HG02623 (cell line): ENCODE measurements at regions not wholly inside any gene's neighbourhood (a gene's known extent, or its start where the extent isn't known, plus 50 kb on each side); places are given as distances from the start of the nearest gene placed in this dataset.

Experiments
- ATAC-seq: cut with Tn5 transposase; IDR thresholded peaks from one replicate; pipeline ENCODE4 v1.9.1; 2021; ENCODE audit warnings: moderate library complexity; ENCODE audit not compliant: unreplicated experiment

DNA sequence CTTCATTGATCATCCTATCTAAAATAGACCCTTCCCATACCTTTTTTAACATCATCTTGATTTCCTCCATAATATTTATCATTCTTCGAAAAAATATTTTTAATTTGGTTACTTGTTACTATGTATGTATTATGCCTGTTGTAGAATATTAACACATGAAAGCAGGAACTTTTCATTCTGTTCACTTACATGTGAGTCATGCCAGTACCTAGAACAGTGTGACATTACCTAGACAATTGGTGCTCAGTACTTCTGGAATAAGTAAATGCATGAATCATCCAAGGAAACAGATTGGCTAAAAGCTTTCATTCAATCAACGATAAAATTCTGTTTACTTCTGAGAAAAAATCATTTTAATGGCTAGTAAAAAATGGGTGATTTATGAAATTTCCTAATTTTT lies 76.4 kb downstream of the CXXC4 start:
- ATAC-seq: no peak

DNA sequence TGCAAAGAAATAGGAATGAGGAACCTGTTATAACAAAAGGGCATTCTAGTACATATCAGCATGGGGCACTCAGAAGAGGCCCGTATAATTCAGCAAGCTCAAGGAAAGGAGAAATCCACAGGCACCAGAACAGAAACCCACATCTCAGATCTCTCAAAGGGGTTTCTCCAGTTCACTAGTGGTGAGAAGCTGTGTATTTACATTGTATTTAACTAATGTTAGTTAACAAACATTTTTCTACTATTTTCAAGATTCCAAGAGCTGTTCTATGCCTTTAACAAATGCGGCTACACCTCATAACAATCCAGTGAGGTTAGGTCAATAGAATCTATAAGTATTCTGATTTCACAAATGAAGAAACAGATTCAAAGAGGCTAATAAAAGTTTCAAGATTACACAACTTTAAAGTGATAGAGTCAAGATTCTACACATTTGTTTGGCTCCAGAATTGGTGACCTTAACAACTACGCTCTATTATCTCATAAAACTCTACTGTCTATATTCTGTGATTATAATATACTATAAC lies 77.3 kb downstream of the CXXC4 start:
- no peak for ATAC-seq

DNA sequence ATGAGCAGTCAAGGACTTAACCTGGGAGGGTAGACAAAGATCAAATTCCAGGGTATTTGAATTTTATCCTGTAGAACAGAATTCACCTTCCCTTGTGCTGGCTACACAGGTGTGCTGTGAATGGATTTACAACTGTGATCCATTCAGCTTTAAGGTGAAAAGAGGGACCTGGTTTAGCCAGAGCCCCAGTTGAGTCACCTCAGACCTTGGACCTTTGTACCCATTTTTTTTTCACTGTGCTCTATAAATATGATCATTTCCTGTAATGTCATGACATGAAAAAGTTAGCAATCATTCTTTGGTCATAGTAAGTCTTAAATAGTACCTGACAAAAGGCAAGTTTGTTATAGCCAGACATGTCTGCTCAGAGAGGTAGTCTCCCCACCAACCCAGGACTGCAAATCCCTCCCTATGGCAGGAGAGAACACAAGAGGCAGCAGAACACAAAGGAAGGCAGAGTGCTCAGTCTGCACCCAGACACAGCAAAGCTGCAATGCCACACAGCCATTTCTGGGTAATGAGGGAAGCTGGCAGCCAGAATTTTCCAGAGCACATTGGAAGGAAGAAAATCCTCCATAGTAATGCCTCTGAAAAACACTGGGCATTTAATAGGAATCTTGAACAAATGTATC lies 77.9 kb downstream of the CXXC4 start:
- ATAC-seq: no peak

DNA sequence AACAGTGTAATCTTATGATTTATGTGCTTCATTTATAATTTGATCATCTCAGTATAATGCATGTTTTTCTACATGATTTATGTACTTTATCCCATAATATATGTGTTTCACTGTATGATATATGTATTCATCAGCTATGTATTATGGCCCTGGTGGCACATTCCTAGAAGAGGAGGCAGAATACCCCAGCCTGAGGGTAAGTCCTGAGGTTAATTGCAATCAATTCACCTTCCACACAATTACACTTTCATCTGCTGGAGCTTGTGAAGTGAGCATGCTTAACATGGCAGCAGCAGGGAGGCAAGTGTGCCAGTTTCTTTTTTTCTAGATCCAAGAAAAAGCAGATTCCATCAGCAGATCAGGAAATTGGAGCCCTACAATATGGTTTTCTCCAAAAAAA lies 81.2 kb downstream of the CXXC4 start:
- no peak for ATAC-seq

- no peak for ATAC-seq
Observed at GRCh38 chr4:104412344-104412743, 82.3 kb downstream of the CXXC4 start.

DNA sequence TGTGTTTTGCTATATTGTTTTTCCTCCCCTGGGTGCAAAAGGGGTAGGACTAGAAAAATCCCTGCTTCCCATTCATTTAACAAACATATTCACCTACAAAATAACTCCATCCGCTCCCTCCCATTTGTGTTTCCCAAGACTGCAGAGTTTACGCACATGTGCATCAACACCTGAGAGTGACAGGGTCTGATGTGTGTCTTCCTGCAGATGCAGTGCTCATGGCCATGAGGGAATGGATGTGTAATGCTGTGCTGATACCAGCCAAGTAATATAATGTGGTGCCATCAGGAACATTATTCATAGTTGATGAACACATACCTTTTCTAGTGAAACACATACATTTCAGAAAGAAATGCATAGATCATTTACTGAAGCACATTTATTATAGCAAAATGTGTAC lies 83.2 kb downstream of the CXXC4 start:
- no peak for ATAC-seq

- no peak for ATAC-seq
Observed at GRCh38 chr4:104408878-104409277, 85.8 kb downstream of the CXXC4 start.

- no peak for ATAC-seq
Observed at GRCh38 chr4:104404361-104404760, 90.3 kb downstream of the CXXC4 start.

DNA sequence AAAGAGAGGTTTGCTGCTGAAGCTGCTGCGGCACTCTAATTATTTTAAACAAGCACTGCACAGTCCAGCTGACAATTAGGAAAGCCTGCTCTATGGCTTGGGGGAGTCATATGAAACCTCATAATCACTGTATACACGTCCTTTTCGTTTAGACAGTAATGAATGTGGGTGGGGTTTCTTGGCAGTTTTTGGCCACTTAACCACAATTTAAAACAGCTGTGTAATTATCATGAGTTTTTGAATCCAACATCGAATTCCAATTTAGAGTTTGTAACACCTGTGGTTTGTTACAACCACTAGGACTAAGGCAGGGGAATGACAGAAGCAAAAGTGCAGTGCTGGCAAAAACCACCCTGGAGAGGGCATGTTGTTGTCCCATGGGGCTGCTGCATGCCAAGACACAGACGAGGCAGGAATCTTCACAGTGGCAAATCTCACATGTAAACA lies 99.5 kb downstream of the CXXC4 start:
- no peak for ATAC-seq

DNA sequence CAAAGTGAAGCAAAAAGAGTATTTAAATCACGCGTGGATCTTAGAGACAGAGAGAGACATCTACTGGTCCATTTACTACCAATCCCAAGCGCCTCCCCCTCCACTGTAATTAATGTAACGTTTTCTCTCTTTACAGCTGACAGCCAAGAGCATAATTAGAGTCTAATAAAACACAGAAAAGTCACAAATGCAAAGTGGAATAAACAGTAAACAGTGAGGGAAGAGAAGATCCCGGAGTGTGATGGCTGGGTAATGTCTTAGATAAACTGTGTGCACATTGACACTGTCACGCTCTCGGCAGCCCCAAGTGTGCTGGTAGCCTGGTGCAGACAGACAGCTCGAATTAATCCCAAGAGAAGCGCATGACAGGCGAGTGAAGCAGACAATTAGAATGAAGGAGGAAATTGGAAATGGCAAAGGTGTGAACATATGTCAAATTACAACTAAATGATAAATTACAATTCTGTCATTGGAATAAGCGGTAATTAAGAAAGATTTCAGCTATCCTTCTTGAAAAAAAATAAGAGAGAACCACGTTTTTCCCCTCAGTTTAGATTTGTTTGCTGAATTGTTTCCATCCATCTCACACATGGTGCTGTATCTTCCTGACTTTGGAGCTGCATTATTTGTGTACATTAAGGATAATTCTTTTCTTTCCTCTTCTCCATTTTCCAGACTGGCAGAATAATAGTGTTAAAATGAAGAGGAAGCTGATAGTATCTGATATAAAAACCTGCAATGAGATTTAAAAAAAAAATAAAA lies 100.1 kb downstream of the CXXC4 start:
- no peak for ATAC-seq

GRCh38 chr4:104393655-104394324 lies 100.9 kb downstream of the CXXC4 start:
- ATAC-seq: no peak

DNA sequence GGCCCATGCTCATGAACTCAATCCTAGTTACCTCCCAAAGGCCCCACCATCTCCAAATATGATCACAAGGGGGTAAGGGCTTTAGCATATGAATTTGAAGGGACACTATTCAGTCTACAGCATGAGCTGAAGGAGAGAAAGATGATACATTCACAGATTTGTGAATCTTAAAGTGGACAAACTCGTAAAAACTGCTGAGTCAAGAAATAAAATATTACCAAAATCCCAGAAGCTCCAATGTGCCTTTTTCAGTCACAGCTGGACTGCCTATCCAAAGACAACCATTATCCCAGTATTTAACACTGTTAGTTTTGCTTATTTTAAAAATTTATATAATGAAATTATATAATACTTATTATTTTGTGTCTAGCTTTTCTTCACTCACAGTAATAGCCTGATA lies 109.0 kb downstream of the CXXC4 start:
- ATAC-seq: no peak

DNA sequence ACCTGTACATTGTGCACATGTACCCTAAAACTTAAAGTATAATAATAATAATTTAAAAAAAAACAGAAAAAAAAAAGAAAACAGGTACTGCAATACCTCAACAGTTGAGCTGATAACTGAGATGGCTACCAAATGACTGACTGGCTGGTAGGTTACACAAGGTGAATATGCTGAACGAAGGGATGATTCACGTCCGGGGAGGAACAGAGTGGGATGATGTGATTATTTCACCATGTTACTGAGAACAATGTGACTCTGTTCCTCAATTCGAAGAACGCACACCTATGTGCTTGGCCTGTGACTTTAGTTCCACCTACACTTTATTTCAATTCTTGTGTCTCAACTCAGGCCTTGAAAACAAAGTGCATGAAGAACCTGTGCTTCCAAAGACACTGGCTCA lies 111.7 kb downstream of the CXXC4 start:
- no peak for ATAC-seq

DNA sequence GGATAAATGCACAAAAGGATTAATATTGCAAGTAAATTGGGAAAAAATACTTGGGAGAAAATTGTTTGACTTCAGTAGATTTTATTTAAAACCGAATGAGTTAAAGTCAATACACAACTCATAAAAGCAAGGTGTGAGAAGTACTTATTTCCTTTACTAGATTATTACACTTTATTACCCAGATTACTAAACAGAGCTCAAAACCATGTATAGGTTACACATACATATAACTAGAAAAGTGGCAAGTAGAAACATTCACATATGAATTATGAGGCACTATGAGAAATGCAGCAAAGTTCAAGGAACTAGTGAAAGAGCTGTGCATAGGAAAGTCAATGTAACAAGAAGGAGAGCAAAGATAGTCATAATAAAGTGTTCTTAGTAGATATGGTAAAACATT lies 113.0 kb downstream of the CXXC4 start:
- no peak for ATAC-seq

DNA sequence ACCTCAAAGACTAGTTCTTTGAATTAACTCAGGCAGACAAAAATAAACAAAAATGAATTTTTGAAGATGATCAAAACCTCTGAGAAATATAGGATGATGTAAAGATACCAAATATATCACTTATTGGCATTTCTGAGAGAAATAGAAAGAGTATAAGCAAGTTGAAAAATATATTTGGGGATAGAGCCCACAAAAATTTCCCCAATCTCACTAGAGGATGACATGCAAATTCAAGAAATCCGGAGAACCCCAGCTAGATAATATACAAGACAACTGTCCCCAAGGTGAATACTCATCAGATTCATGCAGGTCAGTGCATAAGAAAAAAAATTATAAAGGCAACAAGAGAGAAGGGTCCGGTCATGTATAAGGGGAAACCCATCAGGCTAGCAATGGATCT lies 129.1 kb downstream of the CXXC4 start:
- ATAC-seq: peak; percentile 40

DNA sequence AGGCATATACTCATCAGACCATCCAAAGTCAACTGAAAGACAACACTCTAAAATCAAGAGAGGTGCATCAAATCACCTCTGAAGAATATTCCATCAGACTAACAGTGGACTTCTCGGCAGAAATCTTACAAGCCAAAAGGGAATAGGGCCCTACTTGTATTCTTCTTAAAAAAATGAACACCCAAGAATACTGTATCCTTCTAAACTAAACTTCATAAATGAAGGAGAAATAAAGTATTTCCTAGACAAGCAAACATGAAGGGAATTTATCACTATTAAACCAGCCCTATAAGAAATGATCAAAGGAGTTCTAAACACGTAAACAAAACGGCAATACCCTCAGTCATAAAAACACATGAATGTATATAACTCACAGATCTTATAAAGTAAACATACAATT lies 141.2 kb downstream of the CXXC4 start:
- no peak for ATAC-seq

DNA sequence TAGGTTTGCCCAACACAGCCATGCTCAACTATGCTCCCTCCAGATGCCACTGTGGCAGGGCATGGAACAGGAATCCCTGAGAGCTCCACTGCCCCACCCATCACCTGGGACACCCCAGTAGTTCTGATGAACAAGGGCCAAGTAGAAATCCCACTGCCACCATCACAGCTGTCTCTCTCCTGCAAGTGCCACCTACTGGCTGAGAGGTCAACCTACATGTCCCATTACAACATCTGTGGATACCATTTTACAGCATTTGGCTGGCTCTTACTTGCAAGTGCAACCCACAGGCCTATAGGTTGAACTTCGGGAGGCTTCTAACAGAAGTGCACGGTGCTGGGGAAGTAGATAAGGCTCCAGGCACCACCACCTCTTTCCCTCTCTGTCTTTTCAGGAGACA lies 142.5 kb downstream of the CXXC4 start:
- no peak for ATAC-seq

- ATAC-seq: no peak
Observed at GRCh38 chr4:104351706-104352105, 143.0 kb downstream of the CXXC4 start.

GRCh38 chr4:104345598-104346242 lies 149.0 kb downstream of the CXXC4 start:
- ATAC-seq: no peak

DNA sequence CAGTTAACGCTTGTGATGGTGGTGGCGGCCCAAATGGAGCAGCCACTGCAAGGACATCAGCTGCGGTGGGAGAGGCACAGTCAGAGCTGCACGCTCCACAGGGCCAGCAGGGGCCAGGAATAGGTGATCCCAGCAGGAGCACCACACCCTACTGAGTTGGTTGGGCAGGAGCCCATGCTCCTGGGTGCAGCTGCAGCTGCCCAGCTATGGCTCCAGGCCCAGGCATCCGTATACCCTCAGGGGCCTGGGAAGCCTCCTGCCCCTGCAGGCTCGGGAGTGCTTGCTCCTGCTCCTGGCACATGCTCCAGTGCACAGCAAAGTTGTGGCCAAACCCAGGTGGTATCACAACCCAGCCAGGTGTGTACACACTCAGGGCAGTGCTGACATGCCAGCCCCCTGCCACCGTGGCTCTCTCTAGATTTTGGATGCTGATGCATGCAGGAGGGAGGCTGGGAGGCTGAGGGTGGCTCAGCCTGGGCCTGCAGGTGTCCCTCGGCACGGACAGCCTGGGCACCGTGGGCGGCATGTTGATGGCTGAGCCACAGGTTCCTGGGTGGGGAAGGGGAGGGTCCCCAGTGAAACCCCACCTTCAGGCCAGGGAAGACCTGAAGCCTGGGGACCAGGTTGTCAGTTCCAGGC lies 150.2 kb downstream of the CXXC4 start:
- ATAC-seq: no peak

DNA sequence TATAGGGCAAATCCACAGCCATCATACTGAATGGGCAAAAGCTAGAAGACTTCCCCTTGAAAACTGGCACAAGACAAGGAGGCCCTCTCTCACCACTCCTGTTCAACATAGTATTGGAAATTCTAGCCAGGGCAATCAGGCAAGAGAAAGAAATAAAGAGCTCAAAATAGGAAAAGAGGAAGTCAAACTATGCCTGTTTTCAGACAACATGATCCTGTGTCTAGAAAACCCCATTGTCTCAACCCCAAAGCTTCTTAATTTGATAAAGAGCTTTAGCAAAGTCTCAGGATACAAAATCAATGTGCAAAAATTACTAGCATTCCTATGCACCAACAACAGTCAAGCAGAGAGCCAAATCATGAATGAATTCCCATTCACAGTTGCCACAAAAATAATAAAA lies 160.3 kb downstream of the CXXC4 start:
- no peak for ATAC-seq
